ENCODE measurements at regions not wholly inside any gene's neighbourhood (a gene's known extent, or its start where the extent isn't known, plus 50 kb on each side); places are given as distances from the start of the nearest gene placed in this dataset.

- TF ChIP-seq PAXIP1 (CRISPR knock-in tag; conservative IDR thresholded peaks at IDR 0.05), result peak; percentile 37; the same call in 1 of the 2 replicates
- no peak for TF ChIP-seq ZNF253 (CRISPR knock-in tag; IDR thresholded peaks at IDR 0.05; ENCODE audit: borderline replicate concordance)
- no peak for TF ChIP-seq NFYC (CRISPR knock-in tag; IDR thresholded peaks at IDR 0.05)
- TF ChIP-seq ZNF367 (CRISPR knock-in tag; IDR thresholded peaks at IDR 0.05; ENCODE audit: borderline replicate concordance), result no peak
- TF ChIP-seq ZNF24 (IDR thresholded peaks at IDR 0.05), result no peak
- TF ChIP-seq SCMH1 (CRISPR knock-in tag; IDR thresholded peaks at IDR 0.05; ENCODE audit: borderline replicate concordance), result no peak
- no peak for TF ChIP-seq TAF15 (IDR thresholded peaks at IDR 0.05; ENCODE audit: low read depth, low read length, poor library complexity, severe bottlenecking)
- no peak for TF ChIP-seq CERS6 (CRISPR knock-in tag; IDR thresholded peaks at IDR 0.05)
- no peak for TF ChIP-seq KDM4B (CRISPR knock-in tag; IDR thresholded peaks at IDR 0.05)
- peak; percentile 70 for TF ChIP-seq TCF7 (IDR thresholded peaks at IDR 0.05; ENCODE audit: low read depth)
- no peak for TF ChIP-seq ZNF34 (CRISPR knock-in tag; IDR thresholded peaks at IDR 0.05; ENCODE audit: borderline replicate concordance)
- TF ChIP-seq ZNF142 (CRISPR knock-in tag; IDR thresholded peaks at IDR 0.05), result no peak
- TF ChIP-seq ZNF235 (CRISPR knock-in tag; IDR thresholded peaks at IDR 0.05; ENCODE audit: borderline replicate concordance), result no peak
- no peak for TF ChIP-seq DDIT3 (CRISPR knock-in tag; IDR thresholded peaks at IDR 0.05)
- TF ChIP-seq THAP11 (CRISPR knock-in tag; IDR thresholded peaks at IDR 0.05), result 0 out of 2 replicates have a peak, but pooled peaks have one; percentile 21
- TF ChIP-seq RAD51 (IDR thresholded peaks at IDR 0.05; ENCODE audit: borderline replicate concordance), result no peak
- no peak for TF ChIP-seq SRY (CRISPR knock-in tag; IDR thresholded peaks at IDR 0.05)
- TF ChIP-seq FOXC1 (CRISPR knock-in tag; IDR thresholded peaks at IDR 0.05; ENCODE audit: borderline replicate concordance), result no peak
- no peak for TF ChIP-seq RBFOX2 (IDR thresholded peaks at IDR 0.05; ENCODE audit: low read depth, low read length)
- TF ChIP-seq REXO4 (CRISPR knock-in tag; IDR thresholded peaks at IDR 0.05; ENCODE audit: borderline replicate concordance), result no peak
- 0 out of 2 replicates have a peak, but pooled peaks have one; percentile 37 for TF ChIP-seq NCOA2 (CRISPR knock-in tag; IDR thresholded peaks at IDR 0.05)
These were observed 561.8 kb upstream of the LRRN3 start (continued) for GRCh38 chr7:110529175-110529574.
